Bone marrow (tissue), 2 donors: ENCODE measurements at regions not wholly inside any gene's neighbourhood (a gene's known extent, or its start where the extent isn't known, plus 50 kb on each side); places are given as distances from the start of the nearest gene placed in this dataset.

Experiments used
- DNase-seq, 2 donors: peaks; one replicate each; lab custom pipeline; 2025; lab: John Stamatoyannopoulos, UW

GRCh38 chr1:4529446-4530165 lies 124.8 kb upstream of the AJAP1 start:
- no peak for DNase-seq

GRCh38 chr1:4530166-4530785 lies 124.1 kb upstream of the AJAP1 start:
- no peak for DNase-seq

GRCh38 chr1:4531842-4532241 lies 122.6 kb upstream of the AJAP1 start:
- no peak for DNase-seq

- DNase-seq = no peak
These were observed 121.8 kb upstream of the AJAP1 start for GRCh38 chr1:4532656-4533055.

GRCh38 chr1:4546911-4547310 lies 107.5 kb upstream of the AJAP1 start:
- no peak for DNase-seq

GRCh38 chr1:4549930-4550329 lies 104.5 kb upstream of the AJAP1 start:
- no peak for DNase-seq

- DNase-seq = no peak
These were observed 103.5 kb upstream of the AJAP1 start for GRCh38 chr1:4550941-4551340.

- no peak for DNase-seq
These were observed 102.7 kb upstream of the AJAP1 start for GRCh38 chr1:4551706-4552105.

- no peak for DNase-seq
These were observed 100.6 kb upstream of the AJAP1 start for GRCh38 chr1:4553761-4554160.

- no peak for DNase-seq
These were observed 100.0 kb upstream of the AJAP1 start for GRCh38 chr1:4554271-4554865.

- DNase-seq = no peak
These were observed 96.5 kb upstream of the AJAP1 start for GRCh38 chr1:4557949-4558348.

GRCh38 chr1:4561205-4561604 lies 93.2 kb upstream of the AJAP1 start:
- no peak for DNase-seq

- DNase-seq = no peak
These were observed 92.1 kb upstream of the AJAP1 start for GRCh38 chr1:4562321-4562720.

GRCh38 chr1:4563586-4563985 lies 90.8 kb upstream of the AJAP1 start:
- no peak for DNase-seq

GRCh38 chr1:4564051-4564450 lies 90.4 kb upstream of the AJAP1 start:
- DNase-seq = no peak

- no peak for DNase-seq
These were observed 89.2 kb upstream of the AJAP1 start for GRCh38 chr1:4565166-4565565.

GRCh38 chr1:4565801-4566449 lies 88.5 kb upstream of the AJAP1 start:
- DNase-seq = no peak

GRCh38 chr1:4571263-4571662 lies 83.1 kb upstream of the AJAP1 start:
- DNase-seq = no peak

GRCh38 chr1:4573526-4573925 lies 80.9 kb upstream of the AJAP1 start:
- DNase-seq = no peak

GRCh38 chr1:4581807-4582206 lies 72.6 kb upstream of the AJAP1 start:
- DNase-seq = no peak

- no peak for DNase-seq
These were observed 70.0 kb upstream of the AJAP1 start for GRCh38 chr1:4584449-4584848.

GRCh38 chr1:4585216-4585615 lies 69.2 kb upstream of the AJAP1 start:
- DNase-seq = no peak

GRCh38 chr1:4585705-4586104 lies 68.7 kb upstream of the AJAP1 start:
- DNase-seq = no peak
